ENCODE measurements at regions not wholly inside any gene's neighbourhood (a gene's known extent, or its start where the extent isn't known, plus 50 kb on each side); places are given as distances from the start of the nearest gene placed in this dataset.

GRCh38 chr3:117553461-117553860, 843.9 kb downstream of the TUSC7 start:
- TF ChIP-seq POLR2A (IDR thresholded peaks at IDR 0.05) (no peak), CTCF (IDR thresholded peaks at IDR 0.05) (no peak)

Measured in prostate gland (tissue), 2 donors.